MM.1S (cell line): ENCODE measurements at regions not wholly inside any gene's neighbourhood (a gene's known extent, or its start where the extent isn't known, plus 50 kb on each side); places are given as distances from the start of the nearest gene placed in this dataset.

Experiments
- DNase-seq: peaks from one replicate; pipeline ENCODE4 v3.0.0-alpha.2; 2015
- H2AFZ ChIP-seq: fragments of 300-600 bp; sonication (generic); 2 replicates; pipeline ENCODE4 v1.6.0; 2016; ENCODE audit warnings: antibody characterized with exemption, low read length
- H3F3A ChIP-seq: fragments of 300-600 bp; sonication (generic); 2 replicates; pipeline ENCODE4 v1.6.1; 2016; ENCODE audit warnings: mild to moderate bottlenecking, antibody characterized with exemption, low read length, moderate library complexity, mixed read lengths; ENCODE audit not compliant: insufficient read depth
- H3K27ac ChIP-seq: fragments of 300-600 bp; sonication (generic); 2 replicates; pipeline ENCODE4 v1.5.1; 2016; ENCODE audit warnings: mild to moderate bottlenecking, low read length
- H3K27me3 ChIP-seq: fragments of 300-600 bp; sonication (generic); replicated peaks from 2 replicates; pipeline ENCODE4 v1.6.0; 2016; ENCODE audit warnings: low read length; ENCODE audit not compliant: insufficient read depth
- H3K36me3 ChIP-seq: fragments of 300-600 bp; sonication (generic); replicated peaks from 2 replicates; pipeline ENCODE4 v1.6.1; 2016; ENCODE audit warnings: mild to moderate bottlenecking, low read length, mixed read lengths; ENCODE audit not compliant: insufficient read depth
- H3K4me1 ChIP-seq: fragments of 300-600 bp; sonication (generic); 2 replicates; pipeline ENCODE4 v1.6.1; 2016; ENCODE audit warnings: low read length, mixed read lengths
- H3K4me2 ChIP-seq: fragments of 300-600 bp; sonication (generic); 2 replicates; pipeline ENCODE4 v1.6.0; 2016; ENCODE audit warnings: low read depth, low read length
- H3K4me3 ChIP-seq: fragments of 300-600 bp; sonication (generic); 2 replicates; pipeline ENCODE4 v1.5.1; 2016; ENCODE audit warnings: low read length, mixed read lengths
- H3K79me2 ChIP-seq: fragments of 300-600 bp; sonication (generic); 2 replicates; pipeline ENCODE4 v1.6.1; 2016; ENCODE audit warnings: mixed run types, low read length, mixed read lengths
- H3K9ac ChIP-seq: fragments of 300-600 bp; sonication (generic); 2 replicates; pipeline ENCODE4 v1.6.1; 2016; ENCODE audit warnings: low read length, mixed read lengths
- H3K9me2 ChIP-seq: fragments of 300-600 bp; sonication (generic); replicated peaks from 2 replicates; pipeline ENCODE4 v1.6.1; 2016; ENCODE audit warnings: mild to moderate bottlenecking, low read length, mixed read lengths; ENCODE audit not compliant: insufficient read depth
- H3K9me3 ChIP-seq: fragments of 300-600 bp; sonication (generic); replicated peaks from 2 replicates; pipeline ENCODE4 v1.6.1; 2016; ENCODE audit warnings: mild to moderate bottlenecking, low read length, mixed read lengths; ENCODE audit not compliant: insufficient read depth
- H4K20me1 ChIP-seq: fragments of 300-600 bp; sonication (generic); 2 replicates; pipeline ENCODE4 v1.6.1; 2016; ENCODE audit warnings: mild to moderate bottlenecking, low read length, moderate library complexity, mixed read lengths; ENCODE audit not compliant: insufficient read depth
- CTCF ChIP-seq: fragments of 300-600 bp; sonication (generic); IDR thresholded peaks from 2 replicates; pipeline ENCODE4 v1.5.1; 2016; ENCODE audit warnings: antibody characterized with exemption, low read length, mixed read lengths
- EZH2 ChIP-seq: fragments of 300-600 bp; sonication (generic); optimal IDR thresholded peaks from 2 replicates; pipeline ENCODE3; 2017; ENCODE audit warnings: low read depth, mild to moderate bottlenecking, antibody characterized with exemption, low read length, mixed read lengths
- EZH2phosphoT487 ChIP-seq: fragments of 300-600 bp; sonication (generic); IDR thresholded peaks from 2 replicates; pipeline ENCODE4 v1.6.1; 2018; ENCODE audit warnings: antibody characterized with exemption, low read length

- Histone ChIP-seq H3K9ac (no peak overlapping the region), H3F3A (no peaks in the 10 kb centered on the region), H2AFZ (no peak overlapping the region), H3K4me3 (no peak overlapping the region), H3K4me2 (no peak overlapping the region), H3K4me1 (no peaks in the 10 kb centered on the region), H3K9me3 (no peaks in the 10 kb centered on the region), H3K36me3 (no peaks in the 10 kb centered on the region), H3K27me3 (no peaks in the 10 kb centered on the region), H3K9me2 (no peaks in the 10 kb centered on the region), H4K20me1 (no peaks in the 10 kb centered on the region), H3K79me2 (no peaks in the 10 kb centered on the region), H3K27ac (no peak overlapping the region)
- no peak for DNase-seq
- TF ChIP-seq EZH2 = no peak
- no peak for TF ChIP-seq CTCF
- no peak for TF ChIP-seq EZH2phosphoT487
Observed at GRCh38 chr6:43873806-43874714, 104.0 kb downstream of the VEGFA start.

- Histone ChIP-seq H4K20me1 (no peaks in the 10 kb centered on the region), H3K36me3 (no peaks in the 10 kb centered on the region), H3K27ac (no peak overlapping the region), H3K9me2 (no peaks in the 10 kb centered on the region), H3K4me1 (no peaks in the 10 kb centered on the region), H3K4me3 (no peak overlapping the region), H3K79me2 (no peaks in the 10 kb centered on the region), H3K27me3 (no peaks in the 10 kb centered on the region), H3F3A (no peaks in the 10 kb centered on the region), H3K4me2 (no peak overlapping the region), H3K9me3 (no peaks in the 10 kb centered on the region), H2AFZ (no peak overlapping the region), H3K9ac (no peak overlapping the region)
- no peak for TF ChIP-seq EZH2phosphoT487
- TF ChIP-seq CTCF = no peak
- no peak for TF ChIP-seq EZH2
- no peak for DNase-seq
Observed at GRCh38 chr6:43871933-43872332, 101.9 kb downstream of the VEGFA start.

GRCh38 chr6:43871284-43871683 lies 101.3 kb downstream of the VEGFA start:
- Histone ChIP-seq H3K27ac (no peak overlapping the region), H3K36me3 (no peaks in the 10 kb centered on the region), H3K4me3 (no peak overlapping the region), H4K20me1 (no peaks in the 10 kb centered on the region), H3K9me2 (no peaks in the 10 kb centered on the region), H3K9me3 (no peaks in the 10 kb centered on the region), H3F3A (no peaks in the 10 kb centered on the region), H3K27me3 (no peaks in the 10 kb centered on the region), H3K9ac (no peak overlapping the region), H3K4me2 (no peak overlapping the region), H3K4me1 (no peaks in the 10 kb centered on the region), H3K79me2 (no peaks in the 10 kb centered on the region), H2AFZ (no peak overlapping the region)
- TF ChIP-seq EZH2 = no peak
- TF ChIP-seq CTCF = no peak
- TF ChIP-seq EZH2phosphoT487 = no peak
- DNase-seq = no peak
